DOHH2 (cell line): ENCODE measurements at regions not wholly inside any gene's neighbourhood (a gene's known extent, or its start where the extent isn't known, plus 50 kb on each side); places are given as distances from the start of the nearest gene placed in this dataset.

Experiments used
- CTCF ChIP-seq: fragments of 200-600 bp; sonication (generic); IDR thresholded peaks from one replicate; pipeline ENCODE4 v1.5.1; 2014; ENCODE audit warnings: antibody characterized with exemption, mild to moderate bottlenecking, low read depth, low read length; ENCODE audit not compliant: poor library complexity, severe bottlenecking
- EZH2phosphoT487 ChIP-seq: fragments of 200-600 bp; sonication (generic); IDR thresholded peaks from 2 replicates; pipeline ENCODE4 v1.6.1; 2017; ENCODE audit warnings: borderline replicate concordance, mild to moderate bottlenecking, antibody characterized with exemption, low read length, moderate library complexity, mixed read lengths

- TF ChIP-seq CTCF (no peak), EZH2phosphoT487 (no peak)
These were observed 209.6 kb upstream of the HNRNPA3 start for GRCh38 chr2:177002983-177003382.
